Chondrocyte (in vitro differentiated cells): ENCODE measurements at regions not wholly inside any gene's neighbourhood (a gene's known extent, or its start where the extent isn't known, plus 50 kb on each side); places are given as distances from the start of the nearest gene placed in this dataset.
A peak's percentile ranks its signal among the peaks of the same experiment; 100 is the strongest.
"Not testable (repeated sequence)": the region's sequence is repeated elsewhere in the genome, so short reads cannot be mapped to it uniquely, and the experiment has no call there.

Experiments used
- DNase-seq: peaks from one replicate; pipeline ENCODE4 v3.0.0; 2021; ENCODE audit warnings: mixed read lengths, low spot score
- H3K27ac Mint-ChIP-seq: one replicate; pipeline ENCODE4 v1.8.0; 2021; ENCODE audit warnings: mild to moderate bottlenecking, moderate library complexity, mixed read lengths; ENCODE audit not compliant: unreplicated experiment
- H3K27me3 Mint-ChIP-seq: 2 replicates; pipeline ENCODE4 v1.8.0; 2021; ENCODE audit warnings: low read depth, mixed read lengths
- H3K36me3 Mint-ChIP-seq: 2 replicates; pipeline ENCODE4 v1.8.0; 2021; ENCODE audit warnings: low read depth, mixed read lengths
- H3K4me1 Mint-ChIP-seq: 2 replicates; pipeline ENCODE4 v1.8.0; 2021; ENCODE audit warnings: low read depth, mild to moderate bottlenecking, mixed read lengths
- H3K4me3 Mint-ChIP-seq: one replicate; pipeline ENCODE4 v1.8.0; 2021; ENCODE audit warnings: mild to moderate bottlenecking, moderate library complexity, mixed read lengths; ENCODE audit not compliant: unreplicated experiment
- H3K9me3 Mint-ChIP-seq: 2 replicates; pipeline ENCODE4 v1.8.0; 2021; ENCODE audit warnings: low read depth, mixed read lengths
- TF ChIP-seq, protein P1 (sequence below): fragments of 200-600 bp; sonication (generic); IDR thresholded peaks from 2 replicates; pipeline ENCODE4 v1.5.0; 2021; ENCODE audit warnings: antibody characterized with exemption, mild to moderate bottlenecking, moderate library complexity

DNA sequence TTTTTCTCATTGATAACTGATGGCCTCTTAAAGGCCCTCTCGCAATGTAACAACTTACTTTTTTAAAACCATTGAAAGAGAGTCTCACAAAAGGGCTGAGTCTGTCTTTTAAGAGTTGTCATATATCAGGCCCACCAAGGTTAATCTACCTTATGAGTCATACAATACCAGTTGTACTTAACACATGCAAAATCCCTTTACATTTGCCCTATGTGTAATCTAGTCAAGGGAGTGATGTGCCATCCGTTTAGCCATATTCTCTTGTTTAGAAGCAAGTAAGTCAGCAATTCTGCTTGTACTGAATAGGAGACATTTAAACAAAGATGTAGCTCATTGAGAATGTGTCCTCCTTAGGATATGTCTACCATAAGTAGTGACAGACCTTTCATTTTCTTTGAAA lies 143.7 kb downstream of the TENT5A start:
- TF ChIP-seq, protein P1, sequence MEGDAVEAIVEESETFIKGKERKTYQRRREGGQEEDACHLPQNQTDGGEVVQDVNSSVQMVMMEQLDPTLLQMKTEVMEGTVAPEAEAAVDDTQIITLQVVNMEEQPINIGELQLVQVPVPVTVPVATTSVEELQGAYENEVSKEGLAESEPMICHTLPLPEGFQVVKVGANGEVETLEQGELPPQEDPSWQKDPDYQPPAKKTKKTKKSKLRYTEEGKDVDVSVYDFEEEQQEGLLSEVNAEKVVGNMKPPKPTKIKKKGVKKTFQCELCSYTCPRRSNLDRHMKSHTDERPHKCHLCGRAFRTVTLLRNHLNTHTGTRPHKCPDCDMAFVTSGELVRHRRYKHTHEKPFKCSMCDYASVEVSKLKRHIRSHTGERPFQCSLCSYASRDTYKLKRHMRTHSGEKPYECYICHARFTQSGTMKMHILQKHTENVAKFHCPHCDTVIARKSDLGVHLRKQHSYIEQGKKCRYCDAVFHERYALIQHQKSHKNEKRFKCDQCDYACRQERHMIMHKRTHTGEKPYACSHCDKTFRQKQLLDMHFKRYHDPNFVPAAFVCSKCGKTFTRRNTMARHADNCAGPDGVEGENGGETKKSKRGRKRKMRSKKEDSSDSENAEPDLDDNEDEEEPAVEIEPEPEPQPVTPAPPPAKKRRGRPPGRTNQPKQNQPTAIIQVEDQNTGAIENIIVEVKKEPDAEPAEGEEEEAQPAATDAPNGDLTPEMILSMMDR: no peak
- Mint-ChIP-seq H3K4me1 (peaks cover 29% of the 10 kb centered on the region), H3K27me3 (no peaks in the 10 kb centered on the region), H3K36me3 (peaks cover 3% of the 10 kb centered on the region), H3K27ac (no peak overlapping the region), H3K4me3 (no peak overlapping the region), H3K9me3 (peaks cover 14% of the 10 kb centered on the region)
- DNase-seq: no peak

DNA sequence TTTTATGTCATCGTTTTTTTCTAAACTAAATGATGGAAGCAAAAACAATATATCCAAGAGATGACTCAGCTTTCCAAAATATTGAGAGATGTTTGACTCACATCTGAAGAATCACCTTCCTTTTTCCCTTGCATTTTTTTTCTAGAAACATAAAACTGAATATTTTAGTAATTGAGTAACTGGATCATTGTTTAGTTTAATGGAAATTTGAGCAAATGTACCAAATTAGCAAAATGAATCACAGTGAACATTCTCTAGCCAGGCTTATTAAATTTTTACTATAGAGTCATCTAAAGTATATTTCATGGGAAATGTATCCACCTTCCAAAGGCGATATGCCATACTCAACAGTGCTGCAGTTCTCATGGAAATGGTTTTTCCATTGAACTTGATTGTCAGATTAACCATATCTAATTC lies 145.5 kb downstream of the TENT5A start:
- H3K27me3 Mint-ChIP-seq: no peaks in the 10 kb centered on the region
- H3K4me3 Mint-ChIP-seq: no peak overlapping the region
- H3K27ac Mint-ChIP-seq: peak overlapping the region; percentile 83
- TF ChIP-seq, protein P1: no peak
- peaks cover 24% of the 10 kb centered on the region for H3K9me3 Mint-ChIP-seq
- H3K36me3 Mint-ChIP-seq: peaks cover 3% of the 10 kb centered on the region
- DNase-seq: no peak
- H3K4me1 Mint-ChIP-seq: peaks cover 19% of the 10 kb centered on the region

GRCh38 chr6:81605526-81605925 lies 147.0 kb downstream of the TENT5A start:
- H3K4me1 Mint-ChIP-seq: peaks cover 19% of the 10 kb centered on the region
- peaks cover 27% of the 10 kb centered on the region for H3K9me3 Mint-ChIP-seq
- TF ChIP-seq, protein P1: no peak
- DNase-seq: no peak
- H3K4me3 Mint-ChIP-seq: no peak overlapping the region
- no peak overlapping the region for H3K27ac Mint-ChIP-seq
- peaks cover 3% of the 10 kb centered on the region for H3K36me3 Mint-ChIP-seq
- no peaks in the 10 kb centered on the region for H3K27me3 Mint-ChIP-seq

DNA sequence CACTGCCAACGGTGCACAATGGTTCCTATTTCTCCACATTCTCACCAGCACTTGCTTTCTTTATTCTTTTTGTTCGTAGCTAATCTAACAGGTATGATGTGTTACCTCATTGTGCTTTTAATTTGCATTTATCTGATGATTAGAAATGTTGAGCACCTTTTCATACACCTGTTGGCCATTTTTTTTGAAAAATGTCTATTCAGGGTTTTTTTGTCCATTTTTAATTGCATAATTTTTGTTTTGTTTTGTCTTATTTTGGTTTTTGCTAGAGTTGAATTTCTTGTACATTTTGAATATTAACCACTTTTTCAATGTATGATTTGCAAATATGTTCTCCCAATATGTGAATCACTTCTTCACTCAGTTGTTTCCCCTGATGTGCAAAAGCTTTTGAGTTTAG lies 150.6 kb downstream of the TENT5A start:
- TF ChIP-seq, protein P1: no peak
- peaks cover 3% of the 10 kb centered on the region for H3K36me3 Mint-ChIP-seq
- no peaks in the 10 kb centered on the region for H3K27me3 Mint-ChIP-seq

DNA sequence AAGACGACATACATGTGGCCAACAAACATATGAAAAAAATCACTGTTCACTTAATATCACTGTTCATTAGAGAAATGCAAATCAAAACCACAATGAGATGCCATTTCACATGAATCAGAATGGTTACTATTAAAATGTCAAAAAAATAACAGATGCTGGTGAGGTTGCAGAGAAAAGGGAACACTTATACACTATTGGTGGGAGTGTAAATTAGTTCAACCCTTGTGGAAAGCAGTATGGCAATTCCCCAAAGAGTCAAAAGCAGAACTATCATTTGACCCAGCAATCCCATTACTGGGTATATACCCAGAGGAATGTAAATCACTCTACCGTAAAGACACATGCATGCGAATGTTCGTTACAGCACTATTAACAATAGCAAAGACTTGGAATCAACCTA lies 152.0 kb downstream of the TENT5A start:
- H3K36me3 Mint-ChIP-seq, H3K27ac Mint-ChIP-seq, H3K27me3 Mint-ChIP-seq: not testable (repeated sequence)

More for the DNA sequence above, 150.6 kb downstream of the TENT5A start:
- H3K27ac Mint-ChIP-seq: no peak overlapping the region
- peaks cover 4% of the 10 kb centered on the region for H3K4me1 Mint-ChIP-seq
- H3K9me3 Mint-ChIP-seq: peaks cover 27% of the 10 kb centered on the region
- no peak for DNase-seq
- no peak overlapping the region for H3K4me3 Mint-ChIP-seq

GRCh38 chr6:81594501-81594900 lies 158.0 kb downstream of the TENT5A start:
- TF ChIP-seq, protein P1: no peak
- Mint-ChIP-seq H3K4me1 (peaks cover 5% of the 10 kb centered on the region), H3K27me3 (no peaks in the 10 kb centered on the region), H3K36me3 (no peaks in the 10 kb centered on the region), H3K27ac (no peak overlapping the region), H3K4me3 (no peak overlapping the region), H3K9me3 (no peaks in the 10 kb centered on the region)
- DNase-seq: no peak

More for the DNA sequence above, 152.0 kb downstream of the TENT5A start:
- H3K4me3 Mint-ChIP-seq, DNase-seq, H3K4me1 Mint-ChIP-seq: not testable (repeated sequence)
- peaks cover 27% of the 10 kb centered on the region for H3K9me3 Mint-ChIP-seq
